ENCODE measurements at regions not wholly inside any gene's neighbourhood (a gene's known extent, or its start where the extent isn't known, plus 50 kb on each side); places are given as distances from the start of the nearest gene placed in this dataset.

- H3K27me3 ChIP-seq (replicated peaks in 1 of 7) = peaks cover 0 to 4% (median 0%) of the 10 kb centered on the region in 7 donors
- TF ChIP-seq POLR2AphosphoS5 (IDR thresholded peaks at IDR 0.05) (no peak), POLR2A (IDR thresholded peaks at IDR 0.05) (no peak)
- DNase-seq = no peak
- 27 to 72% (median 56%) methylated on average over 1 of the region's 1 CpG for WGBS, 5 donors
- peaks cover 12 to 55% (median 28%) of the 10 kb centered on the region in 6 donors for H3K4me1 ChIP-seq
- intact Hi-C loops (cut with DNase I; ENCODE audit: low total_unique reads) = no loop called here
- H3K4me3 ChIP-seq = peak overlapping the region in 1 of 8 donors; percentile 54
- no peaks in the 10 kb centered on the region for H3K9me3 ChIP-seq
- H3K27ac ChIP-seq = peak overlapping the region; percentile 49 to 90 (median 84)
- no peaks in the 10 kb centered on the region for H3K36me3 ChIP-seq
Measured at GRCh38 chr6:6723361-6723760, 134.8 kb downstream of the LY86 start.

- Histone ChIP-seq H3K4me3 (peak overlapping the region in 6 of 8 donors; percentile 8 to 54 (median 16)), H3K4me1 (peaks cover 12 to 51% (median 25%) of the 10 kb centered on the region in 6 donors), H3K27me3 (replicated peaks in 1 of 7) (peaks cover 0 to 4% (median 0%) of the 10 kb centered on the region in 7 donors), H3K36me3 (no peaks in the 10 kb centered on the region), H3K27ac (peak overlapping the region; percentile 49 to 90 (median 84)), H3K9me3 (no peaks in the 10 kb centered on the region)
- DNase-seq = peak; percentile 80
- 14 to 21% (median 16%) methylated on average over 16 of the region's 16 CpGs for WGBS, 5 donors
- intact Hi-C loops (cut with DNase I; ENCODE audit: low total_unique reads) = no loop called here
- TF ChIP-seq POLR2AphosphoS5 (IDR thresholded peaks at IDR 0.05) (peak in 1 of 3 donors; percentile 65), POLR2A (IDR thresholded peaks at IDR 0.05) (no peak)
Measured at GRCh38 chr6:6723921-6724538, 135.5 kb downstream of the LY86 start.

- peaks cover 0 to 4% (median 0%) of the 10 kb centered on the region in 7 donors for H3K27me3 ChIP-seq (replicated peaks in 1 of 7)
- peaks cover 12 to 51% (median 25%) of the 10 kb centered on the region in 6 donors for H3K4me1 ChIP-seq
- peak overlapping the region; percentile 49 to 90 (median 84) for H3K27ac ChIP-seq
- H3K4me3 ChIP-seq = peak overlapping the region in 6 of 8 donors; percentile 8 to 54 (median 16)
- TF ChIP-seq POLR2A (IDR thresholded peaks at IDR 0.05) (no peak), POLR2AphosphoS5 (IDR thresholded peaks at IDR 0.05) (peak in 2 of 3 donors; percentile 43 to 56), CTCF (IDR thresholded peaks at IDR 0.05 in 8 of 11, conservative IDR thresholded peaks at IDR 0.05 in 3 of 11) (peak; percentile 16 to 78 (median 57))
- DNase-seq = peak; percentile 86
- H3K36me3 ChIP-seq = no peaks in the 10 kb centered on the region
- WGBS, 5 donors = 21 to 40% (median 34%) methylated on average over 35 to 40 of the region's 40 CpGs
- intact Hi-C loops (cut with DNase I; ENCODE audit: low total_unique reads) = no loop called here
- no peaks in the 10 kb centered on the region for H3K9me3 ChIP-seq
Measured at GRCh38 chr6:6724539-6725467, 136.3 kb downstream of the LY86 start.

- intact Hi-C loops (cut with DNase I; ENCODE audit: low total_unique reads) = no loop called here
- no peaks in the 10 kb centered on the region for H3K9me3 ChIP-seq
- peaks cover 0 to 4% (median 0%) of the 10 kb centered on the region in 7 donors for H3K27me3 ChIP-seq (replicated peaks in 1 of 7)
- no peak for DNase-seq
- no peaks in the 10 kb centered on the region for H3K36me3 ChIP-seq
- whole genome bisulfite sequencing, 5 donors = 47 to 76% (median 61%) methylated on average over 15 of the region's 15 CpGs
- TF ChIP-seq POLR2A (IDR thresholded peaks at IDR 0.05) = no peak
- TF ChIP-seq POLR2AphosphoS5 (IDR thresholded peaks at IDR 0.05) = no peak
- TF ChIP-seq CTCF (IDR thresholded peaks at IDR 0.05 in 8 of 11, conservative IDR thresholded peaks at IDR 0.05 in 3 of 11) = no peak
- no peak overlapping the region for H3K4me3 ChIP-seq
- peak overlapping the region; percentile 49 to 90 (median 84) for H3K27ac ChIP-seq
- peaks cover 12 to 51% (median 25%) of the 10 kb centered on the region in 6 donors for H3K4me1 ChIP-seq
Measured at GRCh38 chr6:6725468-6726209, 137.1 kb downstream of the LY86 start.
